Activated T-cell treated with anti-CD3 and anti-CD28 coated beads, Interleukin-2, amount 50 U/mL, for 4 hours (primary cell): ENCODE measurements at regions not wholly inside any gene's neighbourhood (a gene's known extent, or its start where the extent isn't known, plus 50 kb on each side); places are given as distances from the start of the nearest gene placed in this dataset.

Source experiments
- ATAC-seq, 2 donors: fragments of 200-7000 bp; cut with Tn5 transposase; one replicate each; pipeline ENCODE4 v1.10.0; 2021
- DNase-seq: peaks from one replicate; pipeline ENCODE4 v3.0.0-alpha.2; 2020
- H3K27me3 Mint-ChIP-seq: one replicate; pipeline ENCODE4 v1.8.0; 2021; ENCODE audit warnings: low read depth, mixed read lengths
- H3K36me3 Mint-ChIP-seq: one replicate; pipeline ENCODE4 v1.8.0; 2022; ENCODE audit warnings: mixed read lengths; ENCODE audit not compliant: insufficient read depth
- H3K4me1 Mint-ChIP-seq: one replicate; pipeline ENCODE4 v1.8.0; 2021; ENCODE audit warnings: low read depth, mixed read lengths
- H3K4me3 Mint-ChIP-seq: one replicate; pipeline ENCODE4 v1.8.0; 2021; ENCODE audit warnings: mild to moderate bottlenecking, moderate library complexity, mixed read lengths
- H3K9me3 Mint-ChIP-seq: one replicate; pipeline ENCODE4 v1.8.0; 2021; ENCODE audit warnings: mixed read lengths

DNA sequence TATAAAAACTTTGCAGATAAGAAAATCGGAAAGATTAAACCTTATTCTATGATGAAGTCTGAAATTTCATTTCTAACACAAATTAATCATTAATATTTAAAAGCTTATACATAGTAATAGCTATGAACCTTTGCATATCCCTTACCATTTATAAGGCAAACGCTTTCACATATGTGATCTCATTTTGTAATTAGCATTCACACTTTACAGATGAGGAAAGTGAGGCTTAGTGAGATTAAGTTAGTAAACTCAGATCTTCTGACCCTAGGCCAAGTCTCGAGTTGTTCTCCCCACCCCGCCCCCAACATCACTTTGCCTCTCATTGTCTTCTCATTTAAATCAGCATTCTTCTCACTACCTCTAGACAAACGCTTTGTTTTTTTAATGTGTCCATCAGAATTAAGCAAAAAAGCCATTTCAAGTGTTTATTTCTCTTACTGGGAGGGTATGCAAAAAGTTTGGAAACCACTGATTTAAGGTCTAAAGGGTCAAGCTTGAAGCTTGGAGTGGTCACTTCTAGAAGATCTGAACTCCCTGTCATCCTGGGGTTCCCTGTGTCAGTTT, 172.9 kb upstream of the BCL6 start:
- ATAC-seq: no peak

DNA sequence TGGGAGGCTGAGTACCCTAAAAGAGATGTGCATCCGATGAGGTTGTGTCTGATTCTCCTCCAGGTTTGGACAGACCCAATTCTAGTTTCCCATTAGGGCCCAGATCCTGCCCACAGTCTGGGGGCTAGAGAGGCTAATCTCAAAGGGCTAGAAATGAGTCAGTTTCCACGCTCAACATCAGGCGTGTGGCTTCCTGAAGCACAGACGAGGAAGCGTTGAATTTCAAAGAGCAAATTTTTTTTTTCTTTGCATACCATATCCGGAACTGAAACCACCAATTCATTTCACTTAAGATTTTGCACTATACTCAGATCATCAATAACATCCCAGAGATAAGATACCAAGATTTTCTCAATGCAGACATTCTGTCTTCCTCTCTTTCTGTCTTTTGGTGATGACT, 173.8 kb upstream of the BCL6 start:
- Mint-ChIP-seq H3K36me3 (no peaks in the 10 kb centered on the region), H3K9me3 (peaks cover 3% of the 10 kb centered on the region), H3K4me1 (peaks cover 71% of the 10 kb centered on the region), H3K27me3 (no peaks in the 10 kb centered on the region), H3K4me3 (peak overlapping the region; percentile 64)
- ATAC-seq (peak; percentile 42 to 44), DNase-seq (peak; percentile 53)

More for the DNA sequence above, 172.9 kb upstream of the BCL6 start:
- no peak for DNase-seq
- H3K4me3 Mint-ChIP-seq: peak overlapping the region; percentile 64
- H3K27me3 Mint-ChIP-seq: no peaks in the 10 kb centered on the region
- H3K36me3 Mint-ChIP-seq: no peaks in the 10 kb centered on the region
- H3K4me1 Mint-ChIP-seq: peaks cover 68% of the 10 kb centered on the region
- no peaks in the 10 kb centered on the region for H3K9me3 Mint-ChIP-seq

DNA sequence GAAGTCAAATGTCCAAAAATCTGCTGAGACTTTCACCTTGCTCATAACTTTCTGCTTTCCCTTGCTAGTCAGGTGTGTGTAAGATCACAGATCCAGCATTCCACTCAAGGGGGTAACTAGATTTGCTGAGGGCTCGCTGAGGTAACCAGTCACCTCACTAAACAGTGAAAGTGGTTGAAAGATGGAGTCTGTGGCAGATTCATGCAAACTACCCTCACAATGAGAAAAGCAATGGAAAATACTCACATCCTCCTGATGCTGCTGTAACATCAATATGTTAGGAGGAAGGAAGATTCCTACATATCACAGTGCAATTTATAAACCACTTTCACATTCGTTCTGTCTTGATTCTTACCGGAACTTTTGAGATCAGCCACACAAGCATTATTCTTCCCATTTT, 174.3 kb upstream of the BCL6 start:
- ATAC-seq: peak; percentile 39 to 44
- Mint-ChIP-seq H3K4me1 (peaks cover 71% of the 10 kb centered on the region), H3K4me3 (peak overlapping the region; percentile 64), H3K36me3 (no peaks in the 10 kb centered on the region), H3K27me3 (no peaks in the 10 kb centered on the region), H3K9me3 (peaks cover 8% of the 10 kb centered on the region)
- DNase-seq: no peak

DNA sequence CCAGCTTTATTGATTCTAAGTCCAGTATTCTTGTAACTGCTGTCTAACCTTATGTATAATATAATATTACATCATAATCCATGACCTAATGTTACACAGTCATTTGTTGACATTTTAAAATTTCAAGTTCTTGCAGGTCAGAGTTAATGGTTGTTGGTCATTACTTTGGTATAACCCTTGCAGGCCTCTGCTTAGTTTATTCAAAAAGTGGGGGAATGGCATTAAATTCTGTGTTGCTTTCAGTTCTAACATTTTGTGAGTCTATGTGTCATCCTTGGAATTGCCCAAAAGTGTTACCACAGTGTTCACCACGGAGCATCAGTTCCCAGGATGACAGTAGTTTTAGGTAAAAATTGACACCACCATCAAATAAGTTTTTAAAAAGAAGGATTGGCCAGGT, 174.8 kb upstream of the BCL6 start:
- ATAC-seq: no peak
- no peaks in the 10 kb centered on the region for H3K27me3 Mint-ChIP-seq
- peaks cover 12% of the 10 kb centered on the region for H3K9me3 Mint-ChIP-seq
- peaks cover 73% of the 10 kb centered on the region for H3K4me1 Mint-ChIP-seq
- H3K4me3 Mint-ChIP-seq: peak overlapping the region; percentile 64
- H3K36me3 Mint-ChIP-seq: peaks cover 2% of the 10 kb centered on the region
- DNase-seq: no peak

DNA sequence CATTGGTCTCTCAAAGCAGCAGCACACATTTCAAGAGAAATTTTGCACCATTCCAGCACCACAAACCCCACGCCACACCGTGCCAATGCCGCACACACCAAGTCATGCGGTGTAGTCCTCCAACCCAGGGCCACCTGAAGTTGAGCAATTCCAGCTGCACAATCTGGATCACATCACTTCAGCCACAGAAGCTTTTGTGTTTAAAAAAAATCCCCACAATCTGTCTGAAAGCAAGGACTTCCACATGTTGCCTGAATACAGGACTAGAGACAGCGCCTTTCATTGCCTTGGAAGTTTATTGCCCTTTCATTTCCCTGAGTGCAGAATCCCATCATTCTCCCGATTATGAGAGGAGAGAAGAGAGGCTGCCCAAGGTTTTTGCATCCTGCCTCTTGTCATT, 175.6 kb upstream of the BCL6 start:
- Mint-ChIP-seq H3K9me3 (peaks cover 17% of the 10 kb centered on the region), H3K36me3 (peaks cover 4% of the 10 kb centered on the region), H3K4me1 (peaks cover 74% of the 10 kb centered on the region), H3K4me3 (no peak overlapping the region), H3K27me3 (no peaks in the 10 kb centered on the region)
- ATAC-seq (no peak), DNase-seq (no peak)

DNA sequence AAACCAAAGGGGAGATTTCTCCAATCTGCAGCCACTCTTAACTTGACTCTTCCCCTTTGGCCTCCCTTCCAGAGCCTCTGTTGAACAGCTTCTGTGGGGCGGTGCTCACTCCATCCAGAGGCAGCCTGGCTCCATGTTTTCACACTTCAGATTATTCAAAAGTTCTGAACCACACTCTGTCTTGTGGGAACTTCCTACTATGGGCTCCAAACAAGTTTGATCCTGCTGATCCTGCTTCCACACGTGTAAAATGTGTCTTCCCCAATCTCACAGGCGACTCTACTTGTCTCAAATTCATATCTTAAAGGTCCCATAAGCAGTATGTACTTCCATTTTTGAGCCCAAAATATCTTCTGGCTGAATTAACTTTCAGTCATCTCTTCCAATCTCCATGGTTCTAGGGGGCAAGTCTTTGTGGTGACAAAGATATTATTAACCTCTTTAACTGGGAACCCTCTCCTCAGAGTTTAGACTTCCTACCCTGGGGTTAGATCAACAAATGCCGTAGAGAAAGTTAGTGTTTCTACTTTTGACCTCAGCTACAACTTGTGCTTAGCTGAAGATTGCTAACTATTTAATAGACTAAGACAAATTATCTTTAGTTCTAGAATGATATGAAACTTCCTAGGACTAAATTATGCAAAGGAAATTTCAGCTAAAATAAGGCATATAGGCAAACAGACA, 176.3 kb upstream of the BCL6 start:
- H3K27me3 Mint-ChIP-seq: no peaks in the 10 kb centered on the region
- peaks cover 17% of the 10 kb centered on the region for H3K9me3 Mint-ChIP-seq
- H3K36me3 Mint-ChIP-seq: peaks cover 4% of the 10 kb centered on the region
- DNase-seq (no peak), ATAC-seq (no peak)
- no peak overlapping the region for H3K4me3 Mint-ChIP-seq
- H3K4me1 Mint-ChIP-seq: peaks cover 77% of the 10 kb centered on the region

DNA sequence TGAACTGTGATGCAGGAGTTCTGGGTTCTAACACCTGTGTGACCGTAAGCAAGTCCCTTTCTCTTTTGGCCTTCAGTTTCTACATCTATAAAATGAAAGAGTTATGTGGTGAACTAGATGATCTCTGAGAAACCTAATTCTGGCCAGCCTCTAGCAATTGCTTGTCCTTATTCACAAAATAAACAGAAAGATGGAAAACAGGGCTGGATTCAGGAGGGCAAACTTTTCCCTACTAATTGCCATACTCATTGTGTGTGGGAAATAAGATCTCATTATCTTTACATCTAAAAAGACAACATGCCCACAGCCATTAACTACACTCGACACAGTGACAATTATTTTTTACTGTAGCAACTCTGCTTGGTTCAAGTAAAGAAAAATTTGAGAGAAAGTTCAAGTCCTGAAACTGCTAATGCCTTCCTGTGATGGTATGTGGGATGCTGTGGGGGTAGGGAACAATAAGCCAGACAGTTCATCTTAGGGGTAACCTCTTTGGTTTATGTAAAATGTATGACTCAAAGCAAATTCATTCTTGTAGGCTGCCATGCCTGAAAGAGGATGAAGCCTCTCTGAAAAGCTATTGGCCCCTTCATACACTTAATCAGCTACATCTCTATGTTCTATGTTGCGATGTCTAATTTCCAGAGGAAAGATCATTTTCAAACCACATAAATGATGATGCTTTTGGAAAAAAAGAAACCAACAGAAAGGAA, 177.6 kb upstream of the BCL6 start:
- DNase-seq: no peak
- peaks cover 17% of the 10 kb centered on the region for H3K9me3 Mint-ChIP-seq
- H3K36me3 Mint-ChIP-seq: peaks cover 4% of the 10 kb centered on the region
- no peaks in the 10 kb centered on the region for H3K27me3 Mint-ChIP-seq
- H3K4me1 Mint-ChIP-seq: peaks cover 74% of the 10 kb centered on the region
- H3K4me3 Mint-ChIP-seq: peak overlapping the region; percentile 5
- peak; percentile 81 to 83 for ATAC-seq

DNA sequence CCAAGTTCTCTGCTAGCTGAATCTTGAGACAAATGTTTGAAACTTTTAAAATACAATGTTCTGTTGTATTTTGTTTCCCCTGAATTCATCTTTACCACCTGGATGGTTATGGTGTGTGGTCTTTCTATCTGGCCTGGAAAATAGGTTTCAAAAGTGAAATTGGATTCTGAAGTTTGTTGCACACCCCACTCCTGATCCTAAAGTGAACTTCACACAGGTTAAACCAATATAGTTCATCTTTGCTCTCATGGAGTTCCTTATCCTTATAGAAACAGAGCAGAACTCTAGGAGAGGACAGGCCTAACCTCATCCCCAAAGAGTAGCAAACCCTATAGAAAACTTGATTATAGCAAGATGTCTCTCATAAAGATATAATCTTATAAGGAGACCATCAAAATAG, 179.4 kb upstream of the BCL6 start:
- DNase-seq: no peak
- H3K36me3 Mint-ChIP-seq: peaks cover 4% of the 10 kb centered on the region
- no peak for ATAC-seq
- H3K4me3 Mint-ChIP-seq: no peak overlapping the region
- peaks cover 17% of the 10 kb centered on the region for H3K9me3 Mint-ChIP-seq
- no peaks in the 10 kb centered on the region for H3K27me3 Mint-ChIP-seq
- H3K4me1 Mint-ChIP-seq: peaks cover 68% of the 10 kb centered on the region

DNA sequence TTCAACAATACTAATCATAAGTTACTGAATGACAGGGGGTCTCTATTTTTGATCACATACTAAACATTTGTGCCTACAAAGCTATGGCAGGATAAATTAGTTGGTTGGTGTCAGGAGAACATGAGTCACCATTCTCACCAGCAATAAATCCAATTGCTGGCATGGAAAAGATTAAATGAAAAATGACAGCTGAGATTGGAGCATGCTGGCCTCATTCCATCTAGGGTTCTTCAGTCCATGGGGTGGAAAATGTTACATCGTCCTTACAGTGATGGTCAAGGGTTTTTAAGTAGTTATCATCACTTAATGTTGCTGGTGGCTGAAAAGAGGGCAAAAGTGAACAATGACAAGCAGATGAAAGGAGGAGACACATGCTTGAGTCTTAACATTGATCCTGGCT, 180.1 kb upstream of the BCL6 start:
- H3K36me3 Mint-ChIP-seq: peaks cover 4% of the 10 kb centered on the region
- H3K9me3 Mint-ChIP-seq: peaks cover 17% of the 10 kb centered on the region
- no peak for DNase-seq
- H3K4me1 Mint-ChIP-seq: peaks cover 67% of the 10 kb centered on the region
- ATAC-seq: no peak
- H3K4me3 Mint-ChIP-seq: no peak overlapping the region
- no peaks in the 10 kb centered on the region for H3K27me3 Mint-ChIP-seq

DNA sequence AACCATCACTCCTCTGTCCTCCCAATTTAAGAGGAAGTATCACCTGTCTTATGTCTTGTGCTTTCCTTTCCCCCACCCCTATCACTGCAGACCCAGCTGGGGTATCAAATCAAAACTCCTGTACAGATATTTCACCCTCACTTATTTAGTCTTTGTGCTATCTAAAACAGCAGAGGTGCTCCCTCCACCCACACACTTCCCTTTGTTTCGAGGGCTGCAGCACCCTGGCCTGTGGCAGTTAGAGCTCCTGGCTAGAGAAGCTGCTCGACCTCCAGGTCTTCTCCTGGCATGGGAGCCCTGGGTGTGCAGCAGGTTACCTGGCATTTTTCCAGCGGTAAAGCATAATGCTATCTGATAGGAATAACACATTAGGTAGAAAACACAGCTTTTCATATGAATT, 181.4 kb upstream of the BCL6 start:
- peaks cover 17% of the 10 kb centered on the region for H3K9me3 Mint-ChIP-seq
- H3K4me3 Mint-ChIP-seq: no peak overlapping the region
- no peaks in the 10 kb centered on the region for H3K27me3 Mint-ChIP-seq
- H3K36me3 Mint-ChIP-seq: peaks cover 4% of the 10 kb centered on the region
- peaks cover 57% of the 10 kb centered on the region for H3K4me1 Mint-ChIP-seq
- ATAC-seq (no peak), DNase-seq (no peak)

DNA sequence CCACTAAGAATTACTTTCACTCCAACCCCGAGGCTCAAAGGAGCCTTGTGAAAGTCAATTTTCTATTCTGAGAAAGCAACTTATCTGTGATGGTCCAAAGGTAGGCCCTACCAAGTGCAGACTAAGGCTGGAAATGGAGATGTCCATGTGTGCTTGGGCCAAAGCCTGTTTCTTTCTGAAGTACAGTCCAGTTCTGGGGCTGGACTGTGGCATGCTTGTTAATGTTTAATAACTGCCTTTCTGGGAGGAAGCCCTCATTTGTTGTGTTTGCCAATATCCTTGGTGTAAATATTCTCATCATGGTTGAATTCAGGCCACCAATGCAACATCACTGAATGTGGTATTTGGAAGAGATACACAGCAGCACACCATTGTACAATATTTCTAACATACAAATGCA, 182.3 kb upstream of the BCL6 start:
- Mint-ChIP-seq H3K4me1 (peaks cover 54% of the 10 kb centered on the region), H3K27me3 (no peaks in the 10 kb centered on the region), H3K4me3 (no peak overlapping the region), H3K9me3 (peaks cover 17% of the 10 kb centered on the region), H3K36me3 (peaks cover 4% of the 10 kb centered on the region)
- no peak for ATAC-seq
- no peak for DNase-seq

DNA sequence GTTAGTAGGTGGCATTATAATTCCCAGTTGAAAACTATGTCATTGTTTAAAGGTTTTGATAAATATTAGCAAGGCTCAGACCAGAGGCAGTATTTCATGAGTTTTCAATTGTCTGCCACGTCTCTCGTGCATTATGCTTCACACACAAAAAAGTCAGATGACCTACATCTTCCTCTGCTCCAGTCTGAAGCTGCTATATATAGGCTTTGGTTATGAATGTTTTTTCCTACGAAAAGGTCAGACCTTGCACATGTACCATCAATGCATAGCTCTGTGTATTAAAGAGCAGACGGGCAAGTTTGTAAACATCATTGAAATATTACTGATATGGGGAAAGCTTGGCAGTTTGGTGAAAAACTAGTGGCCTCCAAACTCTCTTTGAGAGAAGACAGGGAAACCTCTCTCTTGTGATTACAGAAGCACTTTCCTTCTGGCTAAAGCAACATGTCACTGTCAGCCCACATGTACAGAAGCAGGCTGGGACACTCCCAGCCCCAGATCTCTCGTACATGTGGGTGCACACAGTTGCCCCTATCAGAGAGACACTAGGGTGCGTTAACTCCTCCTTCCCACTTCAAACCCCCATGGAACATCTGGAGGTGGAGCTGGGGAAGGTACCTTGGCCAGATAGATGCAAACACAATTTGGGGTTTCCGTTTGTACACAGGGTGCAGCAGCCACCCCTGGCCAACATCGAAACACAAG, 184.0 kb upstream of the BCL6 start:
- ATAC-seq (peak; percentile 60 to 73), DNase-seq (no peak)
- peaks cover 12% of the 10 kb centered on the region for H3K9me3 Mint-ChIP-seq
- peaks cover 4% of the 10 kb centered on the region for H3K36me3 Mint-ChIP-seq
- H3K27me3 Mint-ChIP-seq: no peaks in the 10 kb centered on the region
- H3K4me3 Mint-ChIP-seq: no peak overlapping the region
- H3K4me1 Mint-ChIP-seq: peaks cover 40% of the 10 kb centered on the region

DNA sequence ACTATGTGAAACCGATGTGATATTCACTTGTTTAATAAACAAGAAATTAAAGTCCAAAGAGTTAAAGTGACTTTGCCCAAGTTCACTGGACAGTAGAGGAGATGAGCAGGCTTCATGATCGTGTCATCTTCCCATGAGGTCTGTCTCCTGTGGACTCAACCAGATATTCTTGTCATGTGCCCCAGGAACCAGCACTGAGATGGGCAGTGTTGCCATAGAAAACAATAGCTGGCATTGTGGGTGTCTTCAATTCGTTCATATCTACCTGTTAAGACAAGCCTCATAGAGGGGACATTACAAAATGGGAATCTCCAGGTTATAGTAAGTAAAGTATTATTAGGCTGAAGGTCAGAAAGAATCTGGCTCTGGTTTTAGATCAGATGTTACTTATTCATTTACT, 184.8 kb upstream of the BCL6 start:
- no peaks in the 10 kb centered on the region for H3K27me3 Mint-ChIP-seq
- ATAC-seq (no peak), DNase-seq (no peak)
- peaks cover 39% of the 10 kb centered on the region for H3K4me1 Mint-ChIP-seq
- H3K9me3 Mint-ChIP-seq: peaks cover 5% of the 10 kb centered on the region
- peaks cover 1% of the 10 kb centered on the region for H3K36me3 Mint-ChIP-seq
- no peak overlapping the region for H3K4me3 Mint-ChIP-seq

DNA sequence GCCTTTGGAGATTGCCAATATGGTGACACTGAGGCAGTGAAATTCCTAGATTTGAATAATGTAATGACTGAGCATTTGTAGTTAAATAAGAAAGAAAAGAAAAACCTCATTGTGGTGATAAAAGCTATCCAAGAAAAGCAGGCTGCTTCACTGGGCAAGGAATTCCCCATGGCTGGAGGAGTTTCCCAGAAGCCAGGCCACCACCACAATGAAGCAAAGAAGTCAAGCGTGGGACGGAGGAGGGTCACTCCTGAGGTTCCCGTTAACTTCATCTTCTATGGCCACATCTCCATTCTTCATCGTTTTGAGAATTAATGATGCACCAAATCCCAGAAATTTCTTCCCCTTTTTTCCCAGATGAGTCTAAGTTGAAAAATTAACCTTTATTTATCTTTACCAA, 185.8 kb upstream of the BCL6 start:
- ATAC-seq: no peak
- Mint-ChIP-seq H3K4me3 (no peak overlapping the region), H3K36me3 (no peaks in the 10 kb centered on the region), H3K27me3 (no peaks in the 10 kb centered on the region), H3K9me3 (no peaks in the 10 kb centered on the region), H3K4me1 (peaks cover 43% of the 10 kb centered on the region)
- no peak for DNase-seq
